Osteoblast (primary cell): ENCODE measurements at regions not wholly inside any gene's neighbourhood (a gene's known extent, or its start where the extent isn't known, plus 50 kb on each side); places are given as distances from the start of the nearest gene placed in this dataset.

Source experiments
- DNase-seq: peaks from one replicate; pipeline ENCODE4 v3.0.0; 2011; ENCODE audit warnings: low spot score, mixed read lengths; ENCODE audit not compliant: insufficient read length; ENCODE audit errors: missing footprints
- H2AFZ ChIP-seq: 2 replicates; pipeline ENCODE4 v1.6.0; 2011; ENCODE audit warnings: mild to moderate bottlenecking, low read length
- H3K27ac ChIP-seq: 2 replicates; pipeline ENCODE4 v1.5.1; 2011; ENCODE audit warnings: mild to moderate bottlenecking, low read depth, low read length, moderate library complexity
- H3K27me3 ChIP-seq: 2 replicates; pipeline ENCODE4 v1.6.0; 2012; ENCODE audit warnings: mild to moderate bottlenecking, control low read depth, inconsistent platforms, low read length, moderate library complexity; ENCODE audit not compliant: insufficient read depth
- H3K36me3 ChIP-seq: 2 replicates; pipeline ENCODE4 v1.5.1; 2011; ENCODE audit warnings: mild to moderate bottlenecking, low read length, control low read depth, moderate library complexity; ENCODE audit not compliant: insufficient read depth
- H3K4me1 ChIP-seq: 2 replicates; pipeline ENCODE4 v1.5.1; 2011; ENCODE audit warnings: mild to moderate bottlenecking, low read length, control low read depth, moderate library complexity; ENCODE audit not compliant: insufficient read depth
- H3K4me2 ChIP-seq: 2 replicates; pipeline ENCODE4 v1.6.0; 2011; ENCODE audit warnings: mild to moderate bottlenecking, low read length; ENCODE audit not compliant: insufficient read depth
- H3K4me3 ChIP-seq: fragments of 200-600 bp; sonication (generic); 3 replicates; pipeline ENCODE4 v1.5.1; 2012; ENCODE audit warnings: mild to moderate bottlenecking, low read length, inconsistent platforms; ENCODE audit not compliant: insufficient read depth
- H3K79me2 ChIP-seq: 2 replicates; pipeline ENCODE4 v1.6.0; 2012; ENCODE audit warnings: mild to moderate bottlenecking, low read length, control low read depth, inconsistent platforms; ENCODE audit not compliant: insufficient read depth
- H3K9me3 ChIP-seq: 2 replicates; pipeline ENCODE4 v1.5.1; 2011; ENCODE audit warnings: low read depth, low read length, control low read depth
- H4K20me1 ChIP-seq: 2 replicates; pipeline ENCODE4 v1.6.0; 2012; ENCODE audit warnings: mild to moderate bottlenecking, low read length, control low read depth; ENCODE audit not compliant: insufficient read depth
- CTCF ChIP-seq: IDR thresholded peaks from 2 replicates; pipeline ENCODE4 v1.5.1; 2011; ENCODE audit warnings: mild to moderate bottlenecking, low read depth, low read length, moderate library complexity; ENCODE audit errors: extremely low read depth

GRCh38 chr10:104505521-104506042 lies 135.5 kb upstream of the SORCS3 start:
- DNase-seq: no peak
- H3K27me3 ChIP-seq: no peaks in the 10 kb centered on the region
- no peaks in the 10 kb centered on the region for H3K36me3 ChIP-seq
- H3K27ac ChIP-seq: no peak overlapping the region
- H3K4me3 ChIP-seq: no peak overlapping the region
- H3K9me3 ChIP-seq: no peaks in the 10 kb centered on the region
- H3K79me2 ChIP-seq: no peaks in the 10 kb centered on the region
- H2AFZ ChIP-seq: no peak overlapping the region
- H4K20me1 ChIP-seq: no peaks in the 10 kb centered on the region
- TF ChIP-seq CTCF: no peak
- H3K4me2 ChIP-seq: no peak overlapping the region
- no peaks in the 10 kb centered on the region for H3K4me1 ChIP-seq

GRCh38 chr10:104509981-104510380 lies 131.1 kb upstream of the SORCS3 start:
- Histone ChIP-seq H3K4me2 (no peak overlapping the region), H4K20me1 (no peaks in the 10 kb centered on the region), H3K4me3 (no peak overlapping the region), H3K4me1 (no peaks in the 10 kb centered on the region), H3K36me3 (no peaks in the 10 kb centered on the region), H3K9me3 (no peaks in the 10 kb centered on the region), H3K27me3 (no peaks in the 10 kb centered on the region), H3K27ac (no peak overlapping the region), H3K79me2 (no peaks in the 10 kb centered on the region), H2AFZ (no peak overlapping the region)
- no peak for DNase-seq
- TF ChIP-seq CTCF: no peak

- Histone ChIP-seq H3K27ac (no peak overlapping the region), H3K4me2 (no peak overlapping the region), H3K9me3 (no peaks in the 10 kb centered on the region), H4K20me1 (no peaks in the 10 kb centered on the region), H3K27me3 (no peaks in the 10 kb centered on the region), H3K4me1 (no peaks in the 10 kb centered on the region), H3K36me3 (no peaks in the 10 kb centered on the region), H3K79me2 (no peaks in the 10 kb centered on the region), H2AFZ (no peak overlapping the region), H3K4me3 (no peak overlapping the region)
- no peak for DNase-seq
- no peak for TF ChIP-seq CTCF
Observed at GRCh38 chr10:104510644-104511043, 130.4 kb upstream of the SORCS3 start.

- no peaks in the 10 kb centered on the region for H3K27me3 ChIP-seq
- H2AFZ ChIP-seq: no peak overlapping the region
- no peak overlapping the region for H3K4me2 ChIP-seq
- H4K20me1 ChIP-seq: no peaks in the 10 kb centered on the region
- DNase-seq: no peak
- no peaks in the 10 kb centered on the region for H3K4me1 ChIP-seq
- no peaks in the 10 kb centered on the region for H3K36me3 ChIP-seq
- no peaks in the 10 kb centered on the region for H3K9me3 ChIP-seq
- no peak overlapping the region for H3K27ac ChIP-seq
- H3K79me2 ChIP-seq: no peaks in the 10 kb centered on the region
- no peak for TF ChIP-seq CTCF
- H3K4me3 ChIP-seq: no peak overlapping the region
Observed at GRCh38 chr10:104512800-104513199, 128.3 kb upstream of the SORCS3 start.
